Panc1 (cell line): ENCODE measurements at regions not wholly inside any gene's neighbourhood (a gene's known extent, or its start where the extent isn't known, plus 50 kb on each side); places are given as distances from the start of the nearest gene placed in this dataset.

ENCODE experiments used
- ATAC-seq: fragments of 200-7000 bp; cut with Tn5 transposase; 2 replicates; pipeline ENCODE4 v1.9.1; 2020; ENCODE audit warnings: mild to moderate bottlenecking, moderate library complexity
- BruUV-seq: library from RNA; stranded (reverse); fragments of 400-500 nt; replicated peaks from 2 replicates; lab custom pipeline; 2021; lab: Mats Ljungman, UMichigan
- CTCF ChIA-PET: fragments of 300-600 bp; sonication (Branson Sonifier 250); formaldehyde crosslinking; loops from one replicate; lab custom pipeline; 2022; ENCODE audit warnings: antibody characterized with exemption; lab: Charles Lee
- POLR2A ChIA-PET: fragments of 300-600 bp; sonication (Branson Sonifier 250); formaldehyde crosslinking; loops from one replicate; lab custom pipeline; 2022; ENCODE audit warnings: antibody characterized with exemption; lab: Charles Lee
- DNase-seq: peaks from one replicate; pipeline ENCODE4 v3.0.0-alpha.2; 2010; ENCODE audit warnings: low read depth, low spot score
- H3K27ac ChIP-seq: 2 replicates; pipeline ENCODE4 v1.5.1; 2011; ENCODE audit warnings: mild to moderate bottlenecking, low read length, inconsistent platforms
- H3K27me3 ChIP-seq: fragments of 200-500 bp; sonication (Bioruptor generic); 2 replicates; pipeline ENCODE4 v1.6.0; 2014; ENCODE audit warnings: low read length, inconsistent platforms; ENCODE audit not compliant: control insufficient read depth, insufficient read depth
- H3K36me3 ChIP-seq: fragments of 200-500 bp; sonication (Bioruptor generic); 2 replicates; pipeline ENCODE4 v1.5.1; 2014; ENCODE audit warnings: inconsistent platforms, mild to moderate bottlenecking, low read length, moderate library complexity; ENCODE audit not compliant: control insufficient read depth, insufficient read depth
- H3K4me1 ChIP-seq: 2 replicates; pipeline ENCODE4 v1.5.1; 2011; ENCODE audit warnings: inconsistent platforms, mild to moderate bottlenecking, low read length, moderate library complexity; ENCODE audit not compliant: control insufficient read depth, insufficient read depth
- H3K4me3 ChIP-seq, 2 experiments: 2 replicates each; pipeline ENCODE4 v1.5.1; 2011 to 2012; ENCODE audit warnings: low read depth in 2 of 2, low read length in 2 of 2, mild to moderate bottlenecking in 2 of 2, inconsistent platforms in 1 of 2, moderate library complexity in 1 of 2
- H3K9me3 ChIP-seq: fragments of 200-500 bp; sonication (Bioruptor generic); 2 replicates; pipeline ENCODE4 v1.5.1; 2014; ENCODE audit warnings: low read depth, mild to moderate bottlenecking, inconsistent platforms, low read length, moderate library complexity; ENCODE audit not compliant: control insufficient read depth, insufficient read depth
- CTCF ChIP-seq: fragments of 450-650 bp; IDR thresholded peaks from 2 replicates; pipeline ENCODE4 v1.5.1; 2017; ENCODE audit warnings: mild to moderate bottlenecking
- POLR2AphosphoS5 ChIP-seq: IDR thresholded peaks from 2 replicates; pipeline ENCODE4 v1.6.1; 2012; ENCODE audit warnings: mild to moderate bottlenecking, low read depth, low read length, moderate library complexity
- SIN3A ChIP-seq: IDR thresholded peaks from 2 replicates; pipeline ENCODE4 v1.6.1; 2012; ENCODE audit warnings: low read depth, mild to moderate bottlenecking, low read length, moderate library complexity, borderline replicate concordance; ENCODE audit not compliant: insufficient read depth
- TCF7L2 ChIP-seq: IDR thresholded peaks from 2 replicates; pipeline ENCODE4 v1.6.1; 2011; ENCODE audit warnings: mild to moderate bottlenecking, low read depth, low read length, inconsistent platforms
- in situ Hi-C: cut with HindIII; loops from 2 replicates; pipeline ENCODE4 v1.10.0; 2016; ENCODE audit warnings: low sequenced_read_pairs, low pct_unique_long_range_greater_than_20kb
- intact Hi-C: fragments of 100-400 bp; cut with micrococcal nuclease; formaldehyde crosslinking; loops from one replicate; pipeline ENCODE4 v1.10.0; 2022; ENCODE audit not compliant: unreplicated experiment
- TF ChIP-seq, protein P1 (sequence below), 2 experiments: IDR thresholded peaks; 2 replicates each; pipeline ENCODE4 v1.6.1; 2011 to 2012; ENCODE audit warnings: low read depth in 2 of 2, control low read depth in 1 of 2, low read length in 1 of 2, mild to moderate bottlenecking in 1 of 2, moderate library complexity in 1 of 2; ENCODE audit not compliant: insufficient read depth in 1 of 2

GRCh38 chr10:62527019-62527827 lies 153.1 kb downstream of the ZNF365 start:
- Histone ChIP-seq H3K4me3 (no peak overlapping the region), H3K27ac (no peak overlapping the region), H3K27me3 (no peaks in the 10 kb centered on the region), H3K9me3 (peaks cover 6% of the 10 kb centered on the region; the same call in 1 of the 2 replicates), H3K36me3 (no peaks in the 10 kb centered on the region), H3K4me1 (no peaks in the 10 kb centered on the region)
- in situ Hi-C loops (no loop called here), intact Hi-C loops (no loop called here)
- POLR2A ChIA-PET, result no interaction called here
- BruUV-seq, result no TSS peak
- TF ChIP-seq, protein P1, sequence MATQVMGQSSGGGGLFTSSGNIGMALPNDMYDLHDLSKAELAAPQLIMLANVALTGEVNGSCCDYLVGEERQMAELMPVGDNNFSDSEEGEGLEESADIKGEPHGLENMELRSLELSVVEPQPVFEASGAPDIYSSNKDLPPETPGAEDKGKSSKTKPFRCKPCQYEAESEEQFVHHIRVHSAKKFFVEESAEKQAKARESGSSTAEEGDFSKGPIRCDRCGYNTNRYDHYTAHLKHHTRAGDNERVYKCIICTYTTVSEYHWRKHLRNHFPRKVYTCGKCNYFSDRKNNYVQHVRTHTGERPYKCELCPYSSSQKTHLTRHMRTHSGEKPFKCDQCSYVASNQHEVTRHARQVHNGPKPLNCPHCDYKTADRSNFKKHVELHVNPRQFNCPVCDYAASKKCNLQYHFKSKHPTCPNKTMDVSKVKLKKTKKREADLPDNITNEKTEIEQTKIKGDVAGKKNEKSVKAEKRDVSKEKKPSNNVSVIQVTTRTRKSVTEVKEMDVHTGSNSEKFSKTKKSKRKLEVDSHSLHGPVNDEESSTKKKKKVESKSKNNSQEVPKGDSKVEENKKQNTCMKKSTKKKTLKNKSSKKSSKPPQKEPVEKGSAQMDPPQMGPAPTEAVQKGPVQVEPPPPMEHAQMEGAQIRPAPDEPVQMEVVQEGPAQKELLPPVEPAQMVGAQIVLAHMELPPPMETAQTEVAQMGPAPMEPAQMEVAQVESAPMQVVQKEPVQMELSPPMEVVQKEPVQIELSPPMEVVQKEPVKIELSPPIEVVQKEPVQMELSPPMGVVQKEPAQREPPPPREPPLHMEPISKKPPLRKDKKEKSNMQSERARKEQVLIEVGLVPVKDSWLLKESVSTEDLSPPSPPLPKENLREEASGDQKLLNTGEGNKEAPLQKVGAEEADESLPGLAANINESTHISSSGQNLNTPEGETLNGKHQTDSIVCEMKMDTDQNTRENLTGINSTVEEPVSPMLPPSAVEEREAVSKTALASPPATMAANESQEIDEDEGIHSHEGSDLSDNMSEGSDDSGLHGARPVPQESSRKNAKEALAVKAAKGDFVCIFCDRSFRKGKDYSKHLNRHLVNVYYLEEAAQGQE (IDR thresholded peaks at IDR 0.05; ENCODE audit: insufficient read depth in 1 of 2, low read depth in 2 of 2, low read length in 1 of 2), result no peak
- TF ChIP-seq SIN3A (no peak), POLR2AphosphoS5 (no peak), TCF7L2 (no peak), CTCF (no peak)
- ATAC-seq (no peak), DNase-seq (no peak)
- CTCF ChIA-PET, result no interaction called here

- POLR2A ChIA-PET, result no interaction called here
- H3K9me3 ChIP-seq, result peaks cover 6% of the 10 kb centered on the region; the same call in 1 of the 2 replicates
- DNase-seq (no peak), ATAC-seq (no peak)
- BruUV-seq, result no TSS peak
- H3K4me3 ChIP-seq, result no peak overlapping the region
- H3K27ac ChIP-seq, result no peak overlapping the region
- H3K27me3 ChIP-seq, result no peaks in the 10 kb centered on the region
- intact Hi-C loops, result no loop called here
- CTCF ChIA-PET, result no interaction called here
- no peaks in the 10 kb centered on the region for H3K36me3 ChIP-seq
- H3K4me1 ChIP-seq, result no peaks in the 10 kb centered on the region
- in situ Hi-C loops, result no loop called here
- TF ChIP-seq CTCF (no peak), POLR2AphosphoS5 (no peak), TCF7L2 (no peak), SIN3A (no peak)
- TF ChIP-seq, protein P1 (IDR thresholded peaks at IDR 0.05; ENCODE audit: insufficient read depth in 1 of 2, low read depth in 2 of 2, low read length in 1 of 2), result no peak
Measured at GRCh38 chr10:62528441-62528840, 154.3 kb downstream of the ZNF365 start.
